ENCODE measurements at regions not wholly inside any gene's neighbourhood (a gene's known extent, or its start where the extent isn't known, plus 50 kb on each side); places are given as distances from the start of the nearest gene placed in this dataset.

DNA sequence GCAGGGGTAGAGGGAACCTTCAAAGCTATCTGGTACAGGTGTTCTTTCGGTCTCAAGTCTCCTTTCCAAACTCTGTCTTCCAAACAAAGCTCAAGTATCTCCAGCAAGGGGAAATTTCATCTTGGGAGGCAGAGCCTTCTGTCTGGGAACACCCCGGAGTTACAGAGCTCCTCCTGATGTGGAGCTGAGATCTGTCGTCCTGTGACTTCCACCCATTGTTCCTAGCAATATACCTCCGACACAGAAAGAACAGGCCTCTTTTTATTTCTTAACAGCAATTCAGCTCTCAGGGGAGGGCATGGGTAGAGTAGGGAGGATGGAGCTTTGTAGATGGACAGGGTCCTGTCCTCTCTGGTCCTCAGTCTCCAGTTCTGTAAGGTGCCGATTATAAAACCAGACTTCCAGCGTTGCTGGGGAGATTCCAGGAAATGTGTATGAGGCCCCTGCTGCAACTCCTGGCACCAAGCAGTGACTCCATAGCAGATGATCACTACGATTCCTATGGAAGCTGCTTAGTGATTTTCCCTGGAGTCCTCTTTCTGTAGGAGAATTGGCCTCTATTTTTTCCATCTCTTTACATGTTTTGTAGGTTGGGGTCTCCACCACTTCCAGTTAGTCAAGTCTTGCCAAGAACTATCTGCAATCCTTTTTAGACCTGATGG lies 56.0 kb upstream of the ARGLU1 start:
- no peak for DNase-seq

GRCh38 chr13:106621833-106622232 lies 53.9 kb upstream of the ARGLU1 start:
- DNase-seq = no peak

- DNase-seq = no peak
Measured at GRCh38 chr13:106619688-106620555, 52.0 kb upstream of the ARGLU1 start.

All from cerebellar nuclear complex (tissue), 1 donor.